ENCODE measurements at regions not wholly inside any gene's neighbourhood (a gene's known extent, or its start where the extent isn't known, plus 50 kb on each side); places are given as distances from the start of the nearest gene placed in this dataset.

- TF ChIP-seq CTCF (IDR thresholded peaks at IDR 0.05) = no peak
- TF ChIP-seq POLR2A (IDR thresholded peaks at IDR 0.05) = no peak
- TF ChIP-seq EP300 (IDR thresholded peaks at IDR 0.05) = no peak
Measured at GRCh38 chr21:24045373-24045772, 1561.9 kb downstream of the MRPL39 start.
